H1 (cell line): ENCODE measurements at regions not wholly inside any gene's neighbourhood (a gene's known extent, or its start where the extent isn't known, plus 50 kb on each side); places are given as distances from the start of the nearest gene placed in this dataset.

Source experiments
- CTCF ChIA-PET: fragments of 300-600 bp; sonication (Branson Sonifier 250); formaldehyde crosslinking; loops from one replicate; lab custom pipeline; 2021; ENCODE audit not compliant: partially characterized antibody; lab: Charles Lee
- POLR2A ChIA-PET: fragments of 300-600 bp; sonication (Branson Sonifier 250); formaldehyde crosslinking; loops from one replicate; lab custom pipeline; 2021; ENCODE audit warnings: inconsistent platforms; ENCODE audit not compliant: partially characterized antibody; lab: Charles Lee
- DNase-seq, 2 experiments: peaks; one replicate each; pipeline versions ENCODE4 v3.0.0 to v3.0.0-alpha.2; 2010 to 2022; ENCODE audit warnings: low spot score in 2 of 2, low read depth in 1 of 2, mixed read lengths in 1 of 2
- FAIRE-seq: peaks from 2 replicates; lab custom pipeline; 2011; peaks lifted over from hg19 to GRCh38; lab: Jason Lieb, UNC
- H2AFZ ChIP-seq: 2 replicates; pipeline ENCODE4 v1.8.1; 2012; ENCODE audit warnings: low read length, inconsistent platforms
- H2AK5ac ChIP-seq: 2 replicates; pipeline ENCODE4 v1.6.1; 2013; ENCODE audit warnings: low read depth, low read length
- H2BK120ac ChIP-seq: replicated peaks from 2 replicates; pipeline ENCODE3; 2013; ENCODE audit warnings: low read depth, low read length, inconsistent platforms
- H2BK12ac ChIP-seq: 2 replicates; pipeline ENCODE4 v1.6.1; 2013; ENCODE audit warnings: low read depth, low read length
- H2BK15ac ChIP-seq: 2 replicates; pipeline ENCODE4 v1.6.1; 2013; ENCODE audit warnings: low read length
- H2BK20ac ChIP-seq: 2 replicates; pipeline ENCODE4 v1.6.1; 2013; ENCODE audit warnings: low read length
- H2BK5ac ChIP-seq: 2 replicates; pipeline ENCODE4 v1.6.1; 2013; ENCODE audit warnings: low read depth, low read length
- H3K14ac ChIP-seq: 2 replicates; pipeline ENCODE4 v1.6.1; 2013; ENCODE audit warnings: inconsistent platforms; ENCODE audit not compliant: insufficient read length
- H3K18ac ChIP-seq: 2 replicates; pipeline ENCODE4 v1.6.1; 2013; ENCODE audit warnings: low read length; ENCODE audit errors: extremely low read depth
- H3K23ac ChIP-seq: 2 replicates; pipeline ENCODE4 v1.6.1; 2013; ENCODE audit warnings: inconsistent platforms; ENCODE audit not compliant: insufficient read length
- H3K23me2 ChIP-seq: 2 replicates; pipeline ENCODE4 v1.6.1; 2013; ENCODE audit warnings: low read depth, low read length
- H3K27ac ChIP-seq: 2 replicates; pipeline ENCODE4 v1.6.1; 2011; ENCODE audit warnings: low read depth, low read length, inconsistent platforms
- H3K27me3 ChIP-seq, 4 experiments: replicated peaks in 1 of 4; 1 replicate in 1 of 4; 2 replicates in 3 of 4; pipeline versions ENCODE4 v1.6.1 to v1.8.1; 2011 to 2013; ENCODE audit warnings: low read length in 3 of 4, mild to moderate bottlenecking in 3 of 4, inconsistent platforms in 2 of 4, mixed read lengths in 2 of 4, moderate library complexity in 1 of 4; ENCODE audit not compliant: control insufficient read depth in 3 of 4, insufficient read depth in 3 of 4; ENCODE audit errors: extremely low read depth in 1 of 4
- H3K36me3 ChIP-seq, 4 experiments: 2 replicates each; pipeline versions ENCODE4 v1.6.1 to v1.8.1; 2011 to 2013; ENCODE audit warnings: mild to moderate bottlenecking in 4 of 4, low read length in 3 of 4, moderate library complexity in 2 of 4, control low read depth in 1 of 4, inconsistent platforms in 1 of 4; ENCODE audit not compliant: insufficient read depth in 4 of 4, control insufficient read depth in 2 of 4
- H3K4ac ChIP-seq: replicated peaks from 2 replicates; pipeline ENCODE3; 2013; ENCODE audit warnings: low read length, low read depth, mixed read lengths, inconsistent platforms; ENCODE audit not compliant: insufficient read length
- H3K4me1 ChIP-seq, 4 experiments: replicated peaks in 1 of 4; 1 replicate in 1 of 4; 2 replicates in 3 of 4; pipeline versions ENCODE4 v1.6.1 to v1.8.1; 2011 to 2013; ENCODE audit warnings: low read length in 3 of 4, inconsistent platforms in 2 of 4, mixed read lengths in 1 of 4; ENCODE audit not compliant: insufficient read depth in 4 of 4, control insufficient read depth in 3 of 4
- H3K4me2 ChIP-seq, 2 experiments: 2 replicates each; pipeline versions ENCODE4 v1.6.1 to v1.8.1; 2011 to 2013; ENCODE audit warnings: low read depth in 2 of 2, low read length in 2 of 2, control low read depth in 1 of 2, inconsistent platforms in 1 of 2, mild to moderate bottlenecking in 1 of 2; ENCODE audit not compliant: insufficient read depth in 1 of 2
- H3K4me3 ChIP-seq, 4 experiments: fragments of 200-600, 300-600 bp in 1 of 4; sonication (generic), shearing (Covaris generic), sonication (Bioruptor Twin) in 1 of 4; 2 replicates each; pipeline versions ENCODE4 v1.5.1 to v1.8.1; 2011 to 2016; ENCODE audit warnings: low read length in 4 of 4, low read depth in 3 of 4, control low read depth in 2 of 4, inconsistent platforms in 2 of 4, mild to moderate bottlenecking in 2 of 4, mixed read lengths in 1 of 4, moderate library complexity in 1 of 4; ENCODE audit not compliant: insufficient read depth in 2 of 4; ENCODE audit errors: extremely low read depth in 1 of 4
- H3K56ac ChIP-seq: replicated peaks from 2 replicates; pipeline ENCODE3; 2013; ENCODE audit warnings: low read depth, mild to moderate bottlenecking, mixed read lengths, low read length, inconsistent platforms; ENCODE audit not compliant: insufficient read length
- H3K79me1 ChIP-seq: 2 replicates; pipeline ENCODE4 v1.6.1; 2013; ENCODE audit warnings: low read depth, low read length, control low read depth
- H3K79me2 ChIP-seq, 2 experiments: 2 replicates each; pipeline versions ENCODE4 v1.6.1 to v1.8.1; 2012 to 2013; ENCODE audit warnings: low read length in 2 of 2, mild to moderate bottlenecking in 2 of 2, inconsistent platforms in 1 of 2; ENCODE audit not compliant: insufficient read depth in 2 of 2, control insufficient read depth in 1 of 2
- H3K9ac ChIP-seq, 4 experiments: replicated peaks in 1 of 4; 1 replicate in 1 of 4; 2 replicates in 3 of 4; pipeline versions ENCODE4 v1.6.1 to v1.8.1; 2011 to 2013; ENCODE audit warnings: low read depth in 3 of 4, low read length in 3 of 4, control low read depth in 2 of 4, mild to moderate bottlenecking in 2 of 4, moderate library complexity in 2 of 4, inconsistent platforms in 1 of 4; ENCODE audit errors: extremely low read depth in 1 of 4
- H3K9me3 ChIP-seq, 2 experiments: 2 replicates each; pipeline versions ENCODE4 v1.6.1 to v1.8.1; 2012 to 2013; ENCODE audit warnings: mild to moderate bottlenecking in 2 of 2, moderate library complexity in 2 of 2, control low read depth in 1 of 2, inconsistent platforms in 1 of 2, low read depth in 1 of 2, low read length in 1 of 2, mixed read lengths in 1 of 2; ENCODE audit not compliant: insufficient read depth in 2 of 2
- H4K20me1 ChIP-seq, 2 experiments: replicated peaks in 1 of 2; 2 replicates each; pipeline versions ENCODE3 to v1.8.1; 2011 to 2013; ENCODE audit warnings: inconsistent platforms in 2 of 2, low read length in 2 of 2, mild to moderate bottlenecking in 1 of 2; ENCODE audit not compliant: insufficient read depth in 2 of 2, control insufficient read depth in 1 of 2
- H4K5ac ChIP-seq: 2 replicates; pipeline ENCODE4 v1.6.1; 2013; ENCODE audit warnings: low read length, low read depth, mixed read lengths, inconsistent platforms; ENCODE audit not compliant: insufficient read length
- H4K8ac ChIP-seq: 2 replicates; pipeline ENCODE4 v1.8.0; 2013; ENCODE audit warnings: mild to moderate bottlenecking, moderate library complexity, low read length, inconsistent platforms; ENCODE audit not compliant: insufficient read depth; ENCODE audit errors: extremely low read depth
- H4K91ac ChIP-seq: replicated peaks from 2 replicates; pipeline ENCODE3; 2013; ENCODE audit warnings: low read length, mixed read lengths, inconsistent platforms; ENCODE audit not compliant: insufficient read length
- CBX5 ChIP-seq: fragments of 300-800, 300-1000 bp; sonication (generic); IDR thresholded peaks from 2 replicates; pipeline ENCODE4 v1.7.1; 2016; ENCODE audit warnings: antibody characterized with exemption, low read length, low read depth
- CBX8 ChIP-seq: fragments of 300-800, 300-1000 bp; sonication (generic); IDR thresholded peaks from 2 replicates; pipeline ENCODE4 v1.7.1; 2016; ENCODE audit warnings: low read depth, low read length, borderline replicate concordance
- CEBPB ChIP-seq: IDR thresholded peaks from 2 replicates; pipeline ENCODE4 v1.6.1; 2012; ENCODE audit warnings: low read depth, low read length
- CHD2 ChIP-seq: IDR thresholded peaks from 2 replicates; pipeline ENCODE4 v1.6.1; 2012; ENCODE audit warnings: low read length, improper control_type of control experiment
- HDAC6 ChIP-seq: IDR thresholded peaks from one replicate; pipeline ENCODE4 v1.7.1; 2012; ENCODE audit warnings: low read depth, mild to moderate bottlenecking, inconsistent platforms, low read length, moderate library complexity
- KDM4A ChIP-seq: IDR thresholded peaks from one replicate; pipeline ENCODE4 v1.7.1; 2012; ENCODE audit warnings: low read depth, mild to moderate bottlenecking, moderate library complexity, low read length, inconsistent platforms; ENCODE audit not compliant: severe bottlenecking
- PHF8 ChIP-seq: fragments of 200-600 bp; sonication (generic); conservative IDR thresholded peaks from 2 replicates; pipeline ENCODE4 v1.7.1; 2012; ENCODE audit warnings: low read depth, mild to moderate bottlenecking, inconsistent platforms, low read length, moderate library complexity
- RAD21 ChIP-seq, 2 experiments: IDR thresholded peaks in 1 of 2; conservative IDR thresholded peaks in 1 of 2; 2 replicates each; pipeline ENCODE4 v1.6.1; 2011; ENCODE audit warnings: low read depth in 2 of 2, low read length in 2 of 2, improper control_type of control experiment in 1 of 2, inconsistent platforms in 1 of 2, mild to moderate bottlenecking in 1 of 2, moderate library complexity in 1 of 2
- SIN3A ChIP-seq, 2 experiments: IDR thresholded peaks in 1 of 2; conservative IDR thresholded peaks in 1 of 2; 2 replicates each; pipeline ENCODE4 v1.6.1; 2011 to 2012; ENCODE audit warnings: low read length in 2 of 2, improper control_type of control experiment in 1 of 2, low read depth in 1 of 2, mild to moderate bottlenecking in 1 of 2
- SIX5 ChIP-seq: IDR thresholded peaks from 2 replicates; pipeline ENCODE4 v1.6.1; 2011; ENCODE audit warnings: mild to moderate bottlenecking, low read depth, low read length
- TBP ChIP-seq: IDR thresholded peaks from 2 replicates; pipeline ENCODE4 v1.6.1; 2011; ENCODE audit warnings: low read depth, low read length, improper control_type of control experiment
- ZNF274 ChIP-seq: IDR thresholded peaks from 2 replicates; pipeline ENCODE4 v1.7.0; 2012; ENCODE audit warnings: low read length, borderline replicate concordance; ENCODE audit errors: extremely low read depth
- WGBS, 2 experiments: shearing (Covaris generic) in 1 of 2; methylation state at CpG; one replicate each; pipeline versions ENCODE4 v1.1.6 to v1.1.7; 2013 to 2015; ENCODE audit warnings: low lambda C conversion rate in 2 of 2, mixed read lengths in 2 of 2, inconsistent platforms in 1 of 2, low coverage in 1 of 2, missing lambda C conversion rate in 1 of 2; ENCODE audit not compliant: insufficient replicate concordance in 2 of 2, insufficient coverage in 1 of 2, insufficient read length in 1 of 2; ENCODE audit errors: extremely low coverage in 1 of 2, missing lambda C conversion rate in 1 of 2; 5-methylcytosine and 5-hydroxymethylcytosine counted together

- Histone ChIP-seq H2BK15ac (no peak overlapping the region), H3K79me1 (no peaks in the 10 kb centered on the region), H2AK5ac (no peak overlapping the region), H3K9ac (no peak overlapping the region), H3K4me1 (peaks cover 0 to 10% (median 4%) of the 10 kb centered on the region in 4 experiments; a peak in 5 of 7 replicates), H3K27ac (no peak overlapping the region), H3K36me3 (no peaks in the 10 kb centered on the region), H4K91ac (no peak overlapping the region), H3K4me3 (no peak overlapping the region), H4K5ac (no peak overlapping the region), H3K56ac (no peak overlapping the region), H4K8ac (no peak overlapping the region), H3K23ac (no peak overlapping the region), H3K23me2 (no peaks in the 10 kb centered on the region), H3K4me2 (no peak overlapping the region), H2BK120ac (no peak overlapping the region), H2BK12ac (no peak overlapping the region), H4K20me1 (no peaks in the 10 kb centered on the region), H3K14ac (no peak overlapping the region), H2BK20ac (no peak overlapping the region), H2AFZ (no peak overlapping the region), H2BK5ac (no peak overlapping the region), H3K18ac (no peak overlapping the region), H3K27me3 (no peaks in the 10 kb centered on the region), H3K79me2 (no peaks in the 10 kb centered on the region), H3K9me3 (0 out of 4 replicates have a peak, but pooled peaks cover 0 to under 1% of the 10 kb centered on the region in 2 experiments), H3K4ac (no peak overlapping the region)
- CTCF ChIA-PET: interaction anchor here (1.1 to 1.3 kb wide), 2 partner anchors 12 to 123 kb away, joined by 4 read pairs; no protein-coding TSS in a partner anchor
- POLR2A ChIA-PET: no interaction called here
- FAIRE-seq (no peak), DNase-seq (no peak)
- 95 to 100% methylated on average over 1 to 3 of the region's 3 CpGs for WGBS, 2 experiments
- no peak for TF ChIP-seq CHD2
- TF ChIP-seq HDAC6: no peak
- no peak for TF ChIP-seq PHF8
- TF ChIP-seq ZNF274: no peak
- no peak for TF ChIP-seq KDM4A
- TF ChIP-seq SIX5: no peak
- TF ChIP-seq CEBPB: no peak
- no peak for TF ChIP-seq SIN3A (conservative IDR thresholded peaks at IDR 0.05 in 1 of 2, IDR thresholded peaks at IDR 0.05 in 1 of 2; ENCODE audit: low read depth in 1 of 2, low read length in 2 of 2)
- no peak for TF ChIP-seq CBX5
- TF ChIP-seq CBX8: no peak
- no peak for TF ChIP-seq RAD21 (IDR thresholded peaks at IDR 0.05 in 1 of 2, conservative IDR thresholded peaks at IDR 0.05 in 1 of 2; ENCODE audit: low read depth in 2 of 2, low read length in 2 of 2)
- no peak for TF ChIP-seq TBP
These were observed 488.8 kb downstream of the CDK5RAP2 start for GRCh38 chr9:120091206-120091605.
